ENCODE measurements at regions not wholly inside any gene's neighbourhood (a gene's known extent, or its start where the extent isn't known, plus 50 kb on each side); places are given as distances from the start of the nearest gene placed in this dataset.
A peak's percentile ranks its signal among the peaks of the same experiment; 100 is the strongest.

GRCh38 chr1:199743227-199743626 is 284.3 kb upstream of the NR5A2 start:
- H3K9me3 ChIP-seq (ENCODE audit: insufficient read depth, low read depth, low read length): no peaks in the 10 kb centered on the region
- H3K9ac ChIP-seq (ENCODE audit: low read depth, low read length): no peak overlapping the region
- H3K27me3 ChIP-seq (ENCODE audit: insufficient read depth, low read length): peaks cover 10% of the 10 kb centered on the region; the same call in 1 of the 2 replicates
- H3K4me3 ChIP-seq (ENCODE audit: low read length): no peak overlapping the region
- H3K4me1 ChIP-seq (ENCODE audit: insufficient read depth, low read length): peaks cover 11% of the 10 kb centered on the region
- H3K27ac ChIP-seq (ENCODE audit: low read depth, low read length): no peak overlapping the region
- WGBS: 91% methylated on average over 5 of the region's 5 CpGs
- no peaks in the 10 kb centered on the region for H3K36me3 ChIP-seq (ENCODE audit: insufficient read depth, low read length)

GRCh38 chr1:199746666-199747384 is 280.7 kb upstream of the NR5A2 start:
- 95% methylated on average over 2 of the region's 2 CpGs for WGBS
- Histone ChIP-seq H3K9ac (ENCODE audit: low read depth, low read length) (no peak overlapping the region), H3K4me1 (ENCODE audit: insufficient read depth, low read length) (peaks cover 17% of the 10 kb centered on the region), H3K9me3 (ENCODE audit: insufficient read depth, low read depth, low read length) (no peaks in the 10 kb centered on the region), H3K27me3 (ENCODE audit: insufficient read depth, low read length) (peaks cover 10% of the 10 kb centered on the region; the same call in 1 of the 2 replicates), H3K36me3 (ENCODE audit: insufficient read depth, low read length) (no peaks in the 10 kb centered on the region), H3K27ac (ENCODE audit: low read depth, low read length) (no peak overlapping the region), H3K4me3 (ENCODE audit: low read length) (no peak overlapping the region)

GRCh38 chr1:199747984-199748383 is 279.5 kb upstream of the NR5A2 start:
- peak overlapping the region; percentile 30 for H3K4me3 ChIP-seq (ENCODE audit: low read length)
- no peaks in the 10 kb centered on the region for H3K36me3 ChIP-seq (ENCODE audit: insufficient read depth, low read length)
- 23% methylated on average over 17 of the region's 17 CpGs for WGBS
- peaks cover 10% of the 10 kb centered on the region; the same call in 1 of the 2 replicates for H3K27me3 ChIP-seq (ENCODE audit: insufficient read depth, low read length)
- no peak overlapping the region for H3K27ac ChIP-seq (ENCODE audit: low read depth, low read length)
- H3K4me1 ChIP-seq (ENCODE audit: insufficient read depth, low read length): peaks cover 17% of the 10 kb centered on the region
- H3K9ac ChIP-seq (ENCODE audit: low read depth, low read length): no peak overlapping the region
- H3K9me3 ChIP-seq (ENCODE audit: insufficient read depth, low read depth, low read length): peaks cover 2% of the 10 kb centered on the region; the same call in 1 of the 2 replicates

GRCh38 chr1:199751506-199751905 is 276.0 kb upstream of the NR5A2 start:
- Histone ChIP-seq H3K4me1 (ENCODE audit: insufficient read depth, low read length) (peaks cover 17% of the 10 kb centered on the region), H3K9ac (ENCODE audit: low read depth, low read length) (no peak overlapping the region), H3K27ac (ENCODE audit: low read depth, low read length) (no peak overlapping the region), H3K27me3 (ENCODE audit: insufficient read depth, low read length) (peaks cover 10% of the 10 kb centered on the region; the same call in 1 of the 2 replicates), H3K4me3 (ENCODE audit: low read length) (no peak overlapping the region), H3K9me3 (ENCODE audit: insufficient read depth, low read depth, low read length) (peaks cover 13% of the 10 kb centered on the region), H3K36me3 (ENCODE audit: insufficient read depth, low read length) (no peaks in the 10 kb centered on the region)
- 97% methylated on average over 4 of the region's 5 CpGs for WGBS

GRCh38 chr1:199751962-199752687 is 275.4 kb upstream of the NR5A2 start:
- H3K9ac ChIP-seq (ENCODE audit: low read depth, low read length): no peak overlapping the region
- H3K4me3 ChIP-seq (ENCODE audit: low read length): no peak overlapping the region
- H3K27me3 ChIP-seq (ENCODE audit: insufficient read depth, low read length): peaks cover 8% of the 10 kb centered on the region; the same call in 1 of the 2 replicates
- no peak overlapping the region for H3K27ac ChIP-seq (ENCODE audit: low read depth, low read length)
- peaks cover 13% of the 10 kb centered on the region for H3K9me3 ChIP-seq (ENCODE audit: insufficient read depth, low read depth, low read length)
- H3K36me3 ChIP-seq (ENCODE audit: insufficient read depth, low read length): no peaks in the 10 kb centered on the region
- WGBS: 94% methylated on average over 4 of the region's 4 CpGs
- H3K4me1 ChIP-seq (ENCODE audit: insufficient read depth, low read length): peaks cover 17% of the 10 kb centered on the region

- no peak overlapping the region for H3K9ac ChIP-seq (ENCODE audit: low read depth, low read length)
- WGBS: 100% methylated on average over 2 of the region's 2 CpGs
- H3K27ac ChIP-seq (ENCODE audit: low read depth, low read length): no peak overlapping the region
Measured at GRCh38 chr1:199752688-199753027, 274.9 kb upstream of the NR5A2 start.

GRCh38 chr1:199753513-199753912 is 274.0 kb upstream of the NR5A2 start:
- Histone ChIP-seq H3K27me3 (ENCODE audit: insufficient read depth, low read length) (no peaks in the 10 kb centered on the region), H3K36me3 (ENCODE audit: insufficient read depth, low read length) (no peaks in the 10 kb centered on the region), H3K4me3 (ENCODE audit: low read length) (no peak overlapping the region), H3K4me1 (ENCODE audit: insufficient read depth, low read length) (peaks cover 3% of the 10 kb centered on the region), H3K9me3 (ENCODE audit: insufficient read depth, low read depth, low read length) (peaks cover 13% of the 10 kb centered on the region), H3K27ac (ENCODE audit: low read depth, low read length) (no peak overlapping the region), H3K9ac (ENCODE audit: low read depth, low read length) (no peak overlapping the region)
- 93% methylated on average over 1 of the region's 2 CpGs for WGBS

More at GRCh38 chr1:199752688-199753027, 274.9 kb upstream of the NR5A2 start:
- H3K27me3 ChIP-seq (ENCODE audit: insufficient read depth, low read length): peaks cover 2% of the 10 kb centered on the region; the same call in 1 of the 2 replicates
- no peak overlapping the region for H3K4me3 ChIP-seq (ENCODE audit: low read length)
- no peaks in the 10 kb centered on the region for H3K36me3 ChIP-seq (ENCODE audit: insufficient read depth, low read length)
- H3K9me3 ChIP-seq (ENCODE audit: insufficient read depth, low read depth, low read length): peaks cover 13% of the 10 kb centered on the region
- peaks cover 12% of the 10 kb centered on the region for H3K4me1 ChIP-seq (ENCODE audit: insufficient read depth, low read length)

GRCh38 chr1:199756066-199756465 is 271.4 kb upstream of the NR5A2 start:
- H3K4me1 ChIP-seq (ENCODE audit: insufficient read depth, low read length): peaks cover 3% of the 10 kb centered on the region; the same call in 1 of the 2 replicates
- no peak overlapping the region for H3K27ac ChIP-seq (ENCODE audit: low read depth, low read length)
- H3K36me3 ChIP-seq (ENCODE audit: insufficient read depth, low read length): no peaks in the 10 kb centered on the region
- H3K9ac ChIP-seq (ENCODE audit: low read depth, low read length): no peak overlapping the region
- peaks cover 13% of the 10 kb centered on the region for H3K9me3 ChIP-seq (ENCODE audit: insufficient read depth, low read depth, low read length)
- WGBS: 91% methylated on average over 1 of the region's 2 CpGs
- H3K4me3 ChIP-seq (ENCODE audit: low read length): no peak overlapping the region
- no peaks in the 10 kb centered on the region for H3K27me3 ChIP-seq (ENCODE audit: insufficient read depth, low read length)

- H3K4me3 ChIP-seq (ENCODE audit: low read length): no peak overlapping the region
- H3K27me3 ChIP-seq (ENCODE audit: insufficient read depth, low read length): no peaks in the 10 kb centered on the region
- H3K27ac ChIP-seq (ENCODE audit: low read depth, low read length): no peak overlapping the region
- H3K9ac ChIP-seq (ENCODE audit: low read depth, low read length): no peak overlapping the region
- 83% methylated on average over 3 of the region's 3 CpGs for WGBS
- peaks cover 7% of the 10 kb centered on the region; the same call in 1 of the 2 replicates for H3K4me1 ChIP-seq (ENCODE audit: insufficient read depth, low read length)
- peaks cover 5% of the 10 kb centered on the region for H3K9me3 ChIP-seq (ENCODE audit: insufficient read depth, low read depth, low read length)
- H3K36me3 ChIP-seq (ENCODE audit: insufficient read depth, low read length): no peaks in the 10 kb centered on the region
Measured at GRCh38 chr1:199758626-199759255, 268.8 kb upstream of the NR5A2 start.

- Histone ChIP-seq H3K9me3 (ENCODE audit: insufficient read depth, low read depth, low read length) (no peaks in the 10 kb centered on the region), H3K27me3 (ENCODE audit: insufficient read depth, low read length) (no peaks in the 10 kb centered on the region), H3K4me3 (ENCODE audit: low read length) (no peak overlapping the region), H3K9ac (ENCODE audit: low read depth, low read length) (no peak overlapping the region), H3K27ac (ENCODE audit: low read depth, low read length) (no peak overlapping the region), H3K4me1 (ENCODE audit: insufficient read depth, low read length) (peaks cover 7% of the 10 kb centered on the region; the same call in 1 of the 2 replicates), H3K36me3 (ENCODE audit: insufficient read depth, low read length) (no peaks in the 10 kb centered on the region)
- WGBS: 80% methylated on average over 3 of the region's 3 CpGs
Measured at GRCh38 chr1:199759268-199759730, 268.2 kb upstream of the NR5A2 start.

- peaks cover 15% of the 10 kb centered on the region; the same call in 1 of the 2 replicates for H3K9me3 ChIP-seq (ENCODE audit: insufficient read depth, low read depth, low read length)
- no CpG with 5 or more reads among the region's 5 CpGs for WGBS
- H3K4me1 ChIP-seq (ENCODE audit: insufficient read depth, low read length): peaks cover 7% of the 10 kb centered on the region; the same call in 1 of the 2 replicates
- H3K27ac ChIP-seq (ENCODE audit: low read depth, low read length): no peak overlapping the region
- H3K4me3 ChIP-seq (ENCODE audit: low read length): no peak overlapping the region
- H3K27me3 ChIP-seq (ENCODE audit: insufficient read depth, low read length): no peaks in the 10 kb centered on the region
- no peak overlapping the region for H3K9ac ChIP-seq (ENCODE audit: low read depth, low read length)
- no peaks in the 10 kb centered on the region for H3K36me3 ChIP-seq (ENCODE audit: insufficient read depth, low read length)
Measured at GRCh38 chr1:199762572-199762971, 264.9 kb upstream of the NR5A2 start.

All from HUES64 (cell line).